ENCODE measurements at regions not wholly inside any gene's neighbourhood (a gene's known extent, or its start where the extent isn't known, plus 50 kb on each side); places are given as distances from the start of the nearest gene placed in this dataset.
A peak's percentile ranks its signal among the peaks of the same experiment; 100 is the strongest.

GRCh38 chrX:14476205-14476604 lies 53.1 kb upstream of the GLRA2 start:
- no peak for DNase-seq (ENCODE audit: low read depth in 2 of 2)

GRCh38 chrX:14449773-14450172 lies 79.6 kb upstream of the GLRA2 start:
- DNase-seq (ENCODE audit: low read depth in 2 of 2): no peak

GRCh38 chrX:14448406-14448805 lies 80.9 kb upstream of the GLRA2 start:
- DNase-seq (ENCODE audit: low read depth in 2 of 2): no peak

DNA sequence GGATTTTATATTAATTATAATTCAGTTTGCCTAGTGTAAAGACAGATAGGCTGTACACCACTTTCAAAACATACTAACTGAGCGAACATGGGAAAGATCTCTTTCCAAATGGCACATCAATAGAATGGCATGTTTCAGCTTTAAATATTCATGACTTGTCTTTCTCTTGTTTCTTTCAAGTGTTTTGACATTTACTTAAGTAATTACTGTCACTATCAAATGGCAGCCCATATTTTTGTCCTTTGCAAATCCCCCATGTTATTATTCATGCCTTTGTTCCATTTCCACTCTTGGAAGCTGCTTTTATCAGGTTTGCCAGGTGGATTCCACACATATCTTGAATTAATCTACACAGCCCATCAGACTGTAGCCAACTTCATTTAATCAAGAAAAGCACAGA lies 89.2 kb upstream of the GLRA2 start:
- no peak for DNase-seq (ENCODE audit: low read depth in 2 of 2)

DNA sequence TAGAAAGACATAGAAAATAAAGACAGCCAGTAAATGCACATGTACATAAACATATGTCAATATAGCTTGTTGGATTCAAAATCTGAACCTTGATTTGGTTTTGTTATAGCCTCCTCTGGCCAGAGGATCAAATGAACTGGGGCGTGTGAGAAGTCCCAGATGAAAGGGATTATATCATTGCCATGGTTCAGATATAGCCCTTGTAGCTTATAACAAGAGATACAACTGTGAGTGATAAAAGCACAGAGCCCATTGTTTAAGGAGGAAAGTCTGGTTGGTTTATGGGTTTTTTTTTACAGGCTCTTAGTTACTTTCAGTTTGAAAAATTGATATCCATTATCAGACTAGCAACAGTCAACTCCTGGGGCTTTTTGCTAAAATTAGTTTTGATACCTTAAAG lies 101.7 kb upstream of the GLRA2 start:
- no peak for DNase-seq (ENCODE audit: low read depth in 2 of 2)

DNA sequence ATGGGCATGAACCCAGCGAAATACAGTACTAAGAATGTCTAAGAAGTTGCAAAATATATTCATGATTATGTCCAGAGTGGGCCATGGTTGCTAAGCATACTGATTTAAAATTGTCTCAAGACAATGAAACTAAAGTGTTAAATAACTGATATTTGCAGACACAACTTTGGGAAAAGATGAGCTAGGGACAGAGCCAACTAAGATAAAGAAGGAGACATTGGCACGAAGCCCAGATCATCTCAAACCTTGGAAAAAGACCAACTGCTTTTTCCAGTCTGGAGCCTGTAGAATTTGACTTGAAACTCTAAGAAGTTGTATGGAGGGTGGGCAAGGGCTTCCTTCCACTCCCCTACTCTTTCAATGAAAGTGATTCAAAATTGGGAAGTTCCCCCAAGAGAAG lies 108.5 kb upstream of the GLRA2 start:
- DNase-seq (ENCODE audit: low read depth in 2 of 2): no peak

DNA sequence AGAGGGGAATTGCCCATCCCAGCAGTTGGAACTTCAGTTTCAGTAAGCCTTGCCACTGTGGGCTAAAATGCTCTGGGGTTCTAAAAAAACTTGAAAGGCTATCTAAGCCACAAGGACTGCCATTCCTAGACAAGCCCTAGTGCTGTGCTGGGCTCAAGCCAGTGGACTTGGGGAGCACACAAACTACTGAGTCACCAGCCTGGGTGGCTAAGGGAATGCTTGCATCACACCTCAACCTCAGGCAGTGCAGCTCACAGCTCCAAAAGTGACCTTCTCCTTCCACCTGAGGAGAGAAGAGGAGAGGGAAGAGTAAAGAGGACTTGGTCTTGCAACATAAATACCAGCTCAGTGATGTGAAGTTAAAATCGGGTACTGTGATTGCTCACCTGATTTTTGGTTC lies 116.7 kb upstream of the GLRA2 start:
- no peak for DNase-seq (ENCODE audit: low read depth in 2 of 2)

- no peak for DNase-seq (ENCODE audit: low read depth in 2 of 2)
Observed at GRCh38 chrX:14411326-14411725, 118.0 kb upstream of the GLRA2 start.

- DNase-seq (ENCODE audit: low read depth in 2 of 2): no peak
Observed at GRCh38 chrX:14409341-14409740, 120.0 kb upstream of the GLRA2 start.

DNA sequence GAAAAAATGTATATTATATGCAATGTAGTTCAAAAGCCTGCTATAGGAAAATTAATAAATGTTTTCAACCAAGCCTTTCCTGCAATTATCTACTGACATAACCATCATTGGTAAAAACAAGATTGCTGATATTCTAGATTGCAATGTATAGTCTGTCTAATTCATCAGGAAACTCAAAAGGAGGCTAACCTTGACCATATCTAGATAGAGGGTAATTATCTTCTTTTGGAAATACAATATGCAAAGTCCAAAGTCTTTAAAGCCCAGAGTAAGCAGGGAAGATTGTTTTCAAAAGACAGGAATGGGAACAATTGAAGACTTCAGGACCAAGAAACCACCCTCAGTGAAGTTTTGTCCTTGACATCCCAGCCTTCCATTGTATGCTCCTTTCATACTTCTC lies 123.1 kb upstream of the GLRA2 start:
- no peak for DNase-seq (ENCODE audit: low read depth in 2 of 2)

DNA sequence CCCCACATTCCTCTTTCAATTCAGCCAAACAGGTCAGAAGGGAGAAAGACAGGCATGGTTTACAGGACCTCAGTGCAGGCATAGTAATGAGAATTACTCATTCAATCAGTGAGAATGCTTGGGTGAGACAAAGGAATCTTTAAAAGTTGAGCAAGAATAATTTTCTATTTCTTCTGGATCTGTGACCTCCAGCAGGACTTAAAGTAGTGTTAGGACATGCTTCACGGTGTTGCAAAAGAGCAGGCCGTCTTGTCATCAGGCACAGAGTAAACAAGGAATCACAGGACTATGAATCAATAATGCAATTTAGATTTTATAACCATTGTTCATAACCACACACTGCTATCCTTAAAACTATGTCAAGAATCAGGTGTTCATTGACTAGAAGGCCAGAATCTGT lies 130.6 kb upstream of the GLRA2 start:
- no peak for DNase-seq (ENCODE audit: low read depth in 2 of 2)

- no peak for DNase-seq (ENCODE audit: low read depth in 2 of 2)
Observed at GRCh38 chrX:14389682-14390081, 139.7 kb upstream of the GLRA2 start.

GRCh38 chrX:14386981-14387380 lies 142.4 kb upstream of the GLRA2 start:
- no peak for DNase-seq (ENCODE audit: low read depth in 2 of 2)

DNA sequence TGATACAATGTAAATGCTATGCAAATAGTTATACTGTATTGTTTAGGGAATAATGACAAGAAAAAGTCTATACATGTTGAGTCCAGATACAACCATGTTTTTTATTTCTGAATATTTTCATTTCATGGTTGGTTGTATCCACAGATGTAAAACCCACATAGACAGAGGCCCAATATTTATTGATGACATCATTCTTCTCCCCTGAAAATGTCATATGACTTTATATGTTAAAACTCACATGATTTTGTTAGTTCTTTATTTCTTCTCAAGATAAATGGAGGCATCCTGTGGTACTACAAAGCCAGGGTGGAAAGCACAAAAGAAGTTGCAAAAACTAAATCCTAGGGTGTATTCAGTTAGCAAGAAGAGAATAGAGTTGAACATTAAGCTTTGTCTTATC lies 149.3 kb upstream of the GLRA2 start:
- DNase-seq (ENCODE audit: low read depth in 2 of 2): no peak

GRCh38 chrX:14377427-14377826 lies 151.9 kb upstream of the GLRA2 start:
- no peak for DNase-seq (ENCODE audit: low read depth in 2 of 2)

GRCh38 chrX:14363728-14364127 lies 165.6 kb upstream of the GLRA2 start:
- no peak for DNase-seq (ENCODE audit: low read depth in 2 of 2)

GRCh38 chrX:14362721-14363120 lies 166.6 kb upstream of the GLRA2 start:
- DNase-seq (ENCODE audit: low read depth in 2 of 2): peak; percentile 41 to 42

DNA sequence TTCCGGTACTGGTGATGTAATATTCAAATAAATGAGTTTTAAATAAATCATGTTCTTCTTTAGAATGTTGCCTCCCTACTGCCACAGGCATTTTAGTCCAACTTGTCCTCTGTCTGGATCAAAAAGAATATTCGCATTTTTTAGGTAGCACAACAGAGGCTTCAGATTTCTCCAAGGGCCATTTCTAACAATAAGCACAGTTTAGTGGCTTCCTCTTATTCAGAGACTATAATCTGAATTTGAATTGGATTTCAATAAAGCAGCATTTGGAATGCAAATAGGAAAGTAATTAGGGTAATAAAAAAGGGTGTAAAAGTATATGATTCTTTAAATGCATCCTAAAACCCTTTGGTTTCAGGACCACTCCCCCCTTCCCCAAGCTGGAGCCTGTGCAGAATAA lies 167.9 kb upstream of the GLRA2 start:
- no peak for DNase-seq (ENCODE audit: low read depth in 2 of 2)

- no peak for DNase-seq (ENCODE audit: low read depth in 2 of 2)
Observed at GRCh38 chrX:14359727-14360126, 169.6 kb upstream of the GLRA2 start.

- DNase-seq (ENCODE audit: low read depth in 2 of 2): no peak
Observed at GRCh38 chrX:14359316-14359715, 170.0 kb upstream of the GLRA2 start.

DNA sequence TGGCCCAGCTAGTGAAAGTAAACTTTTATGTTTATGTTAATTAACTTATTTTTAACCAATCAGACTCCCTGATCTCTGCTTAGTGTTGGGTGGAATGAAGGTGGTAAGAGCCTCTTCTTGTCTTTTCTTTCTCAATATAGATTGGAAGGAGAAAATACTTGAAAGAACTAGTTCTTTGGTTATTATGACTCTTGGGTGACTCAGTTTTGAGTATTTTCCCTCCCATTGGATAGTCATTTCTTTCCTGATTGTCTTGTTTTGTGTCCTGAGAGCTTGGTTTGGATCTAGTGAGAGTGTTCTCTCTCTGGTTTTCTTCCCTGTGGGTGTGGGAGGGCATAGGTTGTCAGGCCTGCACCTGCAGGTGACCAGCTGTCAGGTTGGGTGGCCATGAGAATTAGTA lies 172.0 kb upstream of the GLRA2 start:
- DNase-seq (ENCODE audit: low read depth in 2 of 2): no peak

DNA sequence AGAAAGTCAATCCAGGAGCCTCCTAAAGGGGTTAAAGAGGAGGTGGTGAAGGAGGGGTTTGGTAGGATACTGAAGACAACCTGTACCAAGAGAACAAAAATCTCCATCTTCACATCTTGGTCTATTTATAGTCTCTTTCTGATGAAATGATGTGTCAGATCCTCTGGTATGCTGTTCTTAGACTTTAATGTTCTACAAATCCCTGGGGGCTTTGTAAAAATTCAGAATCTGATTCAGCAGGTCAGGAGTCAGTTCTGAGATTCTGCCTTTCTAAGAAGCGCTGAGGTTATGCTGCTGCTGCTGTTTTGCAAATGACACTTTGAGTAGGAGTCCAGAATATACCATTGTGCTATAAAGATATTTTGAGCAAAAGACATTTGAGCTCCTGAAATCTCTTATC lies 172.9 kb upstream of the GLRA2 start:
- DNase-seq (ENCODE audit: low read depth in 2 of 2): peak; percentile 72 to 78

- DNase-seq (ENCODE audit: low read depth in 2 of 2): no peak
Observed at GRCh38 chrX:14355556-14355955, 173.8 kb upstream of the GLRA2 start.

DNA sequence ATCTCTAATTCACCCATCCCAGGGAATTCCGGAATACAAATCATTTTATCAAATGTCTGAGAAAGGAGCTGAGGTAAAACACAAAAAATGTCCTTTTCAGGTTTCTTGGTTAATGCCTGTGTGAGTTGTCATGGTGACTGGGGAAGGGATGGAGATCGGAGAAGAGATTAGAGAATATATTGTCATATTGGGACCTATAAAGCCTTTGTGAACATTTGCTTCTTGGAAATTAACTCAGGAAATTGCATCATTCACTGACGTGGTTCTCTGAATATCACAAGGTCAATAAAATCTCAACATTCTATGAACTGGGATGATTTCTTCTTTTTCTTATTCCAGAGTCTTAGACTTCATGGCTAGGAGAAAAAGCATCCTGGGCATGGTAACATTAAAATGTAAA lies 174.8 kb upstream of the GLRA2 start:
- peak; percentile 44 to 58 for DNase-seq (ENCODE audit: low read depth in 2 of 2)

GRCh38 chrX:14352511-14352910 lies 176.8 kb upstream of the GLRA2 start:
- DNase-seq (ENCODE audit: low read depth in 2 of 2): peak; percentile 36 to 42
